Gastroesophageal sphincter (tissue), 3 donors: ENCODE measurements at regions not wholly inside any gene's neighbourhood (a gene's known extent, or its start where the extent isn't known, plus 50 kb on each side); places are given as distances from the start of the nearest gene placed in this dataset.

Experiments used
- CTCF ChIP-seq, 4 experiments: fragments of 200-600 bp in 2 of 4; fragments of 450-650 bp in 2 of 4; sonication (generic) in 1 of 4; IDR thresholded peaks; one replicate each; pipeline ENCODE4 v1.5.1; 2017 to 2019; ENCODE audit warnings: antibody characterized with exemption in 4 of 4, mild to moderate bottlenecking in 2 of 4, moderate library complexity in 2 of 4
- EP300 ChIP-seq: sonication (generic); formaldehyde crosslinking; IDR thresholded peaks from one replicate; pipeline ENCODE4 v1.6.1; 2017; ENCODE audit warnings: antibody characterized with exemption, mild to moderate bottlenecking
- POLR2A ChIP-seq, 2 donors: fragments of 450-650 bp; IDR thresholded peaks; one replicate each; pipeline ENCODE4 v1.6.1; 2017; ENCODE audit warnings: antibody characterized with exemption in 2 of 2, mild to moderate bottlenecking in 2 of 2, moderate library complexity in 1 of 2

DNA sequence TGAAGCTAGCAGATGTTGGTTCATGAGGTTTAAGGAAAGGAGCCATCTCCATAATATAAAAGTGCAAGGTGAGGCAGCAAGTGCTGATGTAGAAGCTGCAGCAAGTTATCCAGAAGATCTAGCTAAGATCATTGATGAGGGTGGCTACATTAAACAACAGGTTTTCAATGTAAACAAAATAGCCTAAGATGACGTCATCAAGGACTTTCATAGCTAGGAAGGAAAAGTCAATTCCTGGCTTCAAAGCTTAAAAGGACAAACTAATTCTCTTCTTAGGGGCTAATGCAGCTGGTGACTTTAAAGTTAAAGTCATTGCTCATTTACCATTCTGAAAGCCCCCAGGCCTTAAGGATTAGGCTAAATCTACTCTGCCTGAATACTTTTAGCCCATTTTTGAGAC, 141.9 kb downstream of the MID1IP1 start:
- TF ChIP-seq CTCF (IDR thresholded peaks at IDR 0.05) (no peak), EP300 (no peak), POLR2A (IDR thresholded peaks at IDR 0.05) (no peak)
